GM18867 (cell line): ENCODE measurements at regions not wholly inside any gene's neighbourhood (a gene's known extent, or its start where the extent isn't known, plus 50 kb on each side); places are given as distances from the start of the nearest gene placed in this dataset.
"Not testable (repeated sequence)": the region's sequence is repeated elsewhere in the genome, so short reads cannot be mapped to it uniquely, and the experiment has no call there.

Source experiments
- ATAC-seq: cut with Tn5 transposase; IDR thresholded peaks from one replicate; pipeline ENCODE4 v1.9.1; 2021; ENCODE audit warnings: mild to moderate bottlenecking, moderate library complexity; ENCODE audit not compliant: unreplicated experiment

GRCh38 chr12:105479710-105480109 is 149.2 kb downstream of the C12orf75 start:
- ATAC-seq, result no peak

GRCh38 chr12:105480162-105480561 is 149.7 kb downstream of the C12orf75 start:
- no peak for ATAC-seq

GRCh38 chr12:105481392-105482300 is 151.2 kb downstream of the C12orf75 start:
- no peak for ATAC-seq

GRCh38 chr12:105482951-105483350 is 152.5 kb downstream of the C12orf75 start:
- ATAC-seq, result no peak

- ATAC-seq, result no peak
Measured at GRCh38 chr12:105483691-105484090, 153.2 kb downstream of the C12orf75 start.

- no peak for ATAC-seq
Measured at GRCh38 chr12:105485321-105485910, 154.9 kb downstream of the C12orf75 start.

GRCh38 chr12:105485921-105486320 is 155.4 kb downstream of the C12orf75 start:
- no peak for ATAC-seq

GRCh38 chr12:105487963-105488362 is 157.5 kb downstream of the C12orf75 start:
- ATAC-seq, result no peak

GRCh38 chr12:105492591-105493545 is 162.4 kb downstream of the C12orf75 start:
- no peak for ATAC-seq

GRCh38 chr12:105499205-105499604 is 168.7 kb downstream of the C12orf75 start:
- ATAC-seq, result no peak

GRCh38 chr12:105500676-105501075 is 170.2 kb downstream of the C12orf75 start:
- not testable (repeated sequence) for ATAC-seq

GRCh38 chr12:105502426-105502930 is 172.0 kb downstream of the C12orf75 start:
- ATAC-seq, result no peak

- ATAC-seq, result no peak
Measured at GRCh38 chr12:105503619-105504018, 173.1 kb downstream of the C12orf75 start.

GRCh38 chr12:105504286-105504685 is 173.8 kb downstream of the C12orf75 start:
- ATAC-seq, result peak; percentile 64

GRCh38 chr12:105506678-105507310 is 176.3 kb downstream of the C12orf75 start:
- no peak for ATAC-seq

- no peak for ATAC-seq
Measured at GRCh38 chr12:105507311-105508038, 177.0 kb downstream of the C12orf75 start.

GRCh38 chr12:105508096-105508495 is 177.6 kb downstream of the C12orf75 start:
- no peak for ATAC-seq

- ATAC-seq, result no peak
Measured at GRCh38 chr12:105510526-105510925, 180.0 kb downstream of the C12orf75 start.

GRCh38 chr12:105512861-105513260 is 182.4 kb downstream of the C12orf75 start:
- not testable (repeated sequence) for ATAC-seq
